Uterus (tissue), 3 donors: ENCODE measurements at regions not wholly inside any gene's neighbourhood (a gene's known extent, or its start where the extent isn't known, plus 50 kb on each side); places are given as distances from the start of the nearest gene placed in this dataset.
"Not testable (repeated sequence)": the region's sequence is repeated elsewhere in the genome, so short reads cannot be mapped to it uniquely, and the experiment has no call there.

Source experiments
- DNase-seq, 2 donors: peaks; one replicate each; pipeline ENCODE4 v3.0.0-alpha.2; 2019 to 2020
- H3K27ac ChIP-seq, 2 donors: fragments of 200-600 bp; sonication (generic); 1 replicate in 1 of 2; 2 replicates in 1 of 2; pipeline ENCODE4 v1.5.1; 2016 to 2018
- H3K27me3 ChIP-seq, 2 donors: fragments of 200-600 bp; sonication (generic); one replicate each; pipeline ENCODE4 v1.5.1; 2018 to 2019; ENCODE audit warnings: control low read depth in 1 of 2
- H3K36me3 ChIP-seq, 2 donors: fragments of 200-600 bp; sonication (generic); one replicate each; pipeline ENCODE4 v1.5.1; 2019; ENCODE audit warnings: control low read depth in 1 of 2
- H3K4me1 ChIP-seq, 2 donors: fragments of 200-600 bp; sonication (generic); one replicate each; pipeline ENCODE4 v1.5.1; 2018 to 2019; ENCODE audit warnings: control low read depth in 1 of 2
- H3K4me3 ChIP-seq, 2 donors: fragments of 200-600 bp; sonication (generic); 1 replicate in 1 of 2; 2 replicates in 1 of 2; pipeline ENCODE4 v1.5.1; 2018 to 2019; ENCODE audit warnings: mild to moderate bottlenecking in 1 of 2
- H3K9me3 ChIP-seq, 2 donors: fragments of 200-600 bp; sonication (generic); one replicate each; pipeline ENCODE4 v1.5.1; 2019; ENCODE audit warnings: control low read depth in 1 of 2
- CTCF ChIP-seq, 4 experiments: fragments of 200-600 bp in 2 of 4; fragments of 450-650 bp in 2 of 4; sonication (generic) in 2 of 4; IDR thresholded peaks; one replicate each; pipeline ENCODE4 v1.5.1; 2016 to 2019; ENCODE audit warnings: antibody characterized with exemption in 4 of 4, mild to moderate bottlenecking in 2 of 4, moderate library complexity in 1 of 4
- POLR2A ChIP-seq, 2 donors: fragments of 450-650 bp; IDR thresholded peaks; one replicate each; pipeline ENCODE4 v1.6.1; 2016; ENCODE audit warnings: antibody characterized with exemption in 2 of 2, mild to moderate bottlenecking in 1 of 2, moderate library complexity in 1 of 2
- intact Hi-C: fragments of 100-400 bp; cut with DNase I; formaldehyde crosslinking; loops from one replicate; pipeline ENCODE4 v1.15.1; 2023; ENCODE audit warnings: low total_unique reads
- donor health status: DM: yes; HTN: yes; CAD: no.

DNA sequence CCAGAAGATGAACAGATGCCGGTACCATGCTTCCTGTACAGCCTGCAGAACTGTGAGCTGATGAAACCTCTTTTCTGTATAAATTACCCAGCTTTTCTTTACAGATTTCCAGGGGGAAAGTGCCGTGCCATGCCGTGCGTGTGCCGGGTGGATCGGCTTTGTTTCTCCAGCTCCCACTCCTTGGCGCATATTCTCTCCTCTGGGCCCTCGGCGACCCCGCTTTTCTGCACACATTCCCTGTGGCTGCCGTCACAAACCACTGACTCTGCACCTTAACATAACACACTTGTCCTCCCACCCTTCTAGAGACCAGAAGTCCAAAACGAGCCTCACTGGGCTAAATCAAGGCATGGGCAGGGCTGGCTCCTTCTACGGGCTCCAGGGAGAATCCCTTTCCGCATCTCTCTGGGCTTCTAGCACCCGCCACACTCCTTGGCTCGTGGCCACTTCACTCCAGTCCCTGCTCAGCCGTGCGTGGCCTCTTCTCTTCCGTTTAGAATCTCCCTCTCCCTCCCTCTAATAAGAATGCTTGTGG lies 164.9 kb downstream of the C16orf95 start:
- intact Hi-C loops = no loop called here
- H3K27me3 ChIP-seq = no peaks in the 10 kb centered on the region

DNA sequence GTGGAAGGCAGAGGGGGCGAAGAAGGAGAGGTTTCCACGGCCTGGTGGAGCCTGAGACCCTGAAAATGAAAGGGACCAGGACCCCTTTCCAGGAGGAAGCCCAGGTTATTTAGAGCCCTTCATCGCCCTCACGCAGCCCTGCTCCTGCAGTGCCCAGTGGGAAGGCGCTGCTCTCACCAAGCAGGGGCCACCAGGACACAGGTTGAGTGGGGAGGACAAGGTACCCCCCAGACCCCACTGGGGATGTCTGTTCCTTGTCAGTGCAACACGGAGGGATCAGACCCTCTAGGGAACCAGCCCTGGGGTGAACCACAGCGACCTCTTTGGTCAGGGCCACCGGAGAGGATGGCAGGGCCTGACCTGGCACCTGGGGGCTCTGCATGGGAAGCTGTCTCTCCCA lies 163.9 kb downstream of the C16orf95 start:
- Histone ChIP-seq H3K9me3 (no peaks in the 10 kb centered on the region), H3K4me3 (no peak overlapping the region), H3K27ac (no peak overlapping the region), H3K36me3 (no peaks in the 10 kb centered on the region), H3K4me1 (no peaks in the 10 kb centered on the region), H3K27me3 (no peaks in the 10 kb centered on the region)
- DNase-seq = no peak
- TF ChIP-seq CTCF (IDR thresholded peaks at IDR 0.05) = no peak
- TF ChIP-seq POLR2A (IDR thresholded peaks at IDR 0.05) = no peak
- intact Hi-C loops = no loop called here

More for the DNA sequence above, 164.9 kb downstream of the C16orf95 start:
- Histone ChIP-seq H3K27ac (no peak overlapping the region), H3K4me3 (no peak overlapping the region), H3K9me3 (no peaks in the 10 kb centered on the region), H3K4me1 (no peaks in the 10 kb centered on the region), H3K36me3 (no peaks in the 10 kb centered on the region)
- no peak for TF ChIP-seq CTCF (IDR thresholded peaks at IDR 0.05)
- no peak for TF ChIP-seq POLR2A (IDR thresholded peaks at IDR 0.05)
- DNase-seq = no peak

GRCh38 chr16:87155315-87155714 lies 161.9 kb downstream of the C16orf95 start:
- H3K4me3 ChIP-seq, H3K36me3 ChIP-seq, H3K27me3 ChIP-seq, H3K4me1 ChIP-seq, H3K27ac ChIP-seq, H3K9me3 ChIP-seq, intact Hi-C loops, DNase-seq: not testable (repeated sequence)

- H3K27me3 ChIP-seq = no peaks in the 10 kb centered on the region
- DNase-seq = no peak
Measured at GRCh38 chr16:87156195-87156594, 161.0 kb downstream of the C16orf95 start.

GRCh38 chr16:87160234-87160636 lies 157.0 kb downstream of the C16orf95 start:
- no peak overlapping the region for H3K27ac ChIP-seq
- no peaks in the 10 kb centered on the region for H3K27me3 ChIP-seq
- H3K9me3 ChIP-seq = no peaks in the 10 kb centered on the region
- no peaks in the 10 kb centered on the region for H3K36me3 ChIP-seq
- DNase-seq = no peak
- H3K4me3 ChIP-seq = no peak overlapping the region
- TF ChIP-seq POLR2A (IDR thresholded peaks at IDR 0.05) (no peak), CTCF (IDR thresholded peaks at IDR 0.05) (no peak)
- intact Hi-C loops = no loop called here
- no peaks in the 10 kb centered on the region for H3K4me1 ChIP-seq

More at GRCh38 chr16:87156195-87156594, 161.0 kb downstream of the C16orf95 start:
- H3K4me3 ChIP-seq = no peak overlapping the region
- H3K36me3 ChIP-seq = no peaks in the 10 kb centered on the region
- TF ChIP-seq POLR2A (IDR thresholded peaks at IDR 0.05) (no peak), CTCF (IDR thresholded peaks at IDR 0.05) (no peak)
- no peaks in the 10 kb centered on the region for H3K9me3 ChIP-seq
- H3K27ac ChIP-seq = no peak overlapping the region
- H3K4me1 ChIP-seq = no peaks in the 10 kb centered on the region
- intact Hi-C loops = no loop called here
